A549 (cell line): ENCODE measurements at regions not wholly inside any gene's neighbourhood (a gene's known extent, or its start where the extent isn't known, plus 50 kb on each side); places are given as distances from the start of the nearest gene placed in this dataset.
A peak's percentile ranks its signal among the peaks of the same experiment; 100 is the strongest.
"Not testable (repeated sequence)": the region's sequence is repeated elsewhere in the genome, so short reads cannot be mapped to it uniquely, and the experiment has no call there.

Source experiments
- ATAC-seq, 2 experiments: fragments of 200-7000 bp in 1 of 2; fragments of >200 bp in 1 of 2; cut with Nextera tagmentation in 1 of 2; cut with Tn5 transposase in 1 of 2; 3 replicates each; pipeline versions ENCODE4 v1.8.0 to v1.9.1; 2018 to 2020; ENCODE audit warnings: mild to moderate bottlenecking in 1 of 2, moderate library complexity in 1 of 2
- CTCF ChIA-PET: fragments of 300-600 bp; sonication (Branson Sonifier 250); formaldehyde crosslinking; extraction: SDS; loops from one replicate; lab custom pipeline; 2021; ENCODE audit warnings: antibody characterized with exemption, inconsistent platforms; lab: Yijun Ruan, JAX
- POLR2A ChIA-PET: fragments of 350-600 bp; formaldehyde crosslinking; extraction: SDS; loops from one replicate; lab custom pipeline; 2021; ENCODE audit warnings: antibody characterized with exemption, inconsistent platforms; lab: Yijun Ruan, JAX
- DNase-seq, 2 experiments: peaks; one replicate each; pipeline versions ENCODE4 v3.0.0 to v3.0.0-alpha.2; 2011 to 2016; ENCODE audit warnings: low read depth in 1 of 2, low spot score in 1 of 2
- FAIRE-seq: peaks from 2 replicates; lab custom pipeline; 2011; peaks lifted over from hg19 to GRCh38; lab: Jason Lieb, UNC
- H3K27ac ChIP-seq, 2 experiments: fragments of >200 bp; sonication (Bioruptor Twin); formaldehyde crosslinking; 3 replicates each; pipeline ENCODE4 v1.5.1; 2016 to 2017
- H3K4me1 ChIP-seq: fragments of >200 bp; sonication (Bioruptor Twin); formaldehyde crosslinking; 3 replicates; pipeline ENCODE4 v1.6.1; 2016
- H3K4me2 ChIP-seq: fragments of >200 bp; sonication (Bioruptor Twin); formaldehyde crosslinking; 3 replicates; pipeline ENCODE4 v1.6.1; 2016
- H3K4me3 ChIP-seq: fragments of >200 bp; sonication (Bioruptor Twin); formaldehyde crosslinking; 3 replicates; pipeline ENCODE4 v1.5.1; 2016
- H3K9me3 ChIP-seq: fragments of >200 bp; sonication (Bioruptor Twin); formaldehyde crosslinking; 3 replicates; pipeline ENCODE4 v1.6.1; 2016
- JUN ChIP-seq, 2 experiments: fragments of >200 bp; sonication (Bioruptor Twin); formaldehyde crosslinking; IDR thresholded peaks; 2 replicates in 1 of 2; 3 replicates in 1 of 2; pipeline ENCODE4 v1.6.1; 2016 to 2017
- whole genome bisulfite sequencing: methylation state at CpG from one replicate; pipeline ENCODE4 v1.1.6; 2017; ENCODE audit errors: missing lambda C conversion rate; 5-methylcytosine and 5-hydroxymethylcytosine counted together

DNA sequence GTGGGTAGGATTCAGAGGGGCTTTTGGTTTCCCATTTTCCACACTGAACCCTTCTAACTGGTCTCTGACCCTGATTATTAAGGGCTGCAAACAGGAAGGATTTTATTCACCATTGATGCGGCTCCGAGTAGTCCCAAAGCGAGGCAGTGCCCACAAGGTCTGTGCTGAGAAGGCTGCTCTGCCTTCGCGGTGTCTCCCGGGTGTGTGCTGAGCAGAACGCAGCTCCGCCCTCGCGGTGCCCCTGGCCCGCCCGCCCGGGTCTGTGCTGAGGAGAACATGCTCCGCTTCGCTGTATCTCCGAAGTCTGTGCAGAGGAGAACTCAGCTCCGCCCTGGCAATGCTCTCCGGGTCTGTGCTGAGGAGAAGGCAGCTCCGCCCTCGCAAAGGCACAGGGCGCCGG is 530.7 kb downstream of the FOXD4L4 start:
- CTCF ChIA-PET, FAIRE-seq, H3K9me3 ChIP-seq, H3K4me1 ChIP-seq, POLR2A ChIA-PET: not testable (repeated sequence)
- 0 out of 5 replicates have a peak, but pooled peaks of 1 of the 2 experiments have one; percentile 24 for TF ChIP-seq JUN (IDR thresholded peaks at IDR 0.05)
- Histone ChIP-seq H3K4me3 (peak overlapping the region; percentile 43), H3K4me2 (peak overlapping the region; percentile 60; the same call in 2 of the 3 replicates), H3K27ac (peak overlapping the region; percentile 67 to 84)
- 51% methylated on average over 10 of the region's 22 CpGs for WGBS
- DNase-seq = peak in 1 of 2 experiments; percentile 20
- ATAC-seq = peak; percentile 58 to 83

DNA sequence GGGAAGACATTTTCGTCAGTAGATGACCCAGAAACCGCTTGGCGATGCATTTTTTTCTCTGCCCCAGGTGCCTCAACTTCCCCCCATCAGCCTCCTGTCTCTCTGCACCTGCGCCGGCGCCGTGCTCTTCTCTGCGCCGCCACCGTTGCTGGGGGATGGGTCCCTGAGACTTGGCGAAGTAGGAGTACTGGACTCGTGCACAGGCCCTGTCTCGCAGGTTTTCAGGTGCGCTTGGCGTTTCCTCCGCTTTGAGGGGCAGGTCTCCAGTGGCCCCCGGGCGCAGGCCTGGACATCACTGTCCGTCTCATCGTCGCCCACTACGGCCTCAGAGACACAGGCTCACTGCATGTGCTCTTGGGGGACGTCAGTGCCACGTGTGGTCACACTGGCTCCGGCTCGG is 532.1 kb downstream of the FOXD4L4 start:
- CTCF ChIA-PET, POLR2A ChIA-PET, H3K9me3 ChIP-seq, DNase-seq, H3K4me1 ChIP-seq, ATAC-seq, FAIRE-seq, H3K4me3 ChIP-seq: not testable (repeated sequence)
- WGBS = 71% methylated on average over 15 of the region's 26 CpGs
- Histone ChIP-seq H3K27ac (peak overlapping the region in 1 of 2 experiments; percentile 75; a peak in 3 of 6 replicates), H3K4me2 (peak overlapping the region; percentile 58)

DNA sequence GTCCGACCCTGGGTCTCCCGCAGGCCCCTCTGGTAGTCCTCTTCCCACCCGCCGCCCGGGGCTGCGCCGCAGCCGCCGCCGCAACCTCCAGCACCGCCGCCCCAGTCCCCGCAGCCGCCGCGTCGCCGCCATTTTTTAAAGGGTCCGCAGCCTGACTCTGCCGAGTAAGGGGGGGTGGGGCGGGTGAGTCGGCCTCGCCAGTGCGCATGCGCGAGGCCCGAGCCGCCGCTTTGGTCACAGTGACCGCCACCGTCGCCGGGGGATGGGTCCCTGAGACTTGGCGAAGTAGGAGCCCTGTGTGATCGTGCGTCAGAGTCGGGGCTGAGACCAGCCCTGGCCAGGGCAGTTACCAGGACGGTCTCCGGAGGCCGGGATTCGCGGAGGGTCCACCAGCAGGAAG is 532.8 kb downstream of the FOXD4L4 start:
- H3K4me2 ChIP-seq, H3K4me1 ChIP-seq, POLR2A ChIA-PET, CTCF ChIA-PET, H3K9me3 ChIP-seq, FAIRE-seq, DNase-seq: not testable (repeated sequence)
- Histone ChIP-seq H3K4me3 (peak overlapping the region; percentile 64), H3K27ac (peak overlapping the region; percentile 78 to 89)
- WGBS = 0% methylated on average over 5 of the region's 42 CpGs
- peak in 1 of 2 experiments; percentile 54; a peak in 3 of 6 replicates for ATAC-seq

DNA sequence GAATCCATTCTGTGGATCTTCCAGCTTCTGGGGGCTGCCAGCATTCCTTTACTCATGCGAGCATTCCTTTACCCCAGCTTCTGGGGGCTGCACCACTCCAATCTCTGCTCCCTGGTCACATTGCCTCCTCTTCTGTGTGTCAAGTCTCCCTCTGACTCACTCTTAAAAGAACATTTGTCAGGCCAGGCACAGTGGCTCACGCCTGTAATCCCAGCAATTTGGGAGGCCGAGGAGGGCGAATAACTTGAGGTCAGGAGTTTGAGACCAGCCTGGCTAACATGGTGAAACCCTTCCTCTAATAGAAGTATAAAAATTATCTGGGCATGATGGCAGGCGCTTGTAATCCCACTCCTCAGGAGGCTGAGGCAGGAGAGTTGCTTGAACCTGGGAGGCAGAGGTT is 541.9 kb downstream of the FOXD4L4 start:
- H3K4me1 ChIP-seq, ATAC-seq, H3K4me2 ChIP-seq, CTCF ChIA-PET, H3K4me3 ChIP-seq, DNase-seq, POLR2A ChIA-PET, H3K27ac ChIP-seq, FAIRE-seq, H3K9me3 ChIP-seq: not testable (repeated sequence)
- 90% methylated on average over 2 of the region's 5 CpGs for WGBS
